Activated B cell treated with CpG ODN at 0.5 μM for 24 hours (primary cell): ENCODE measurements at regions not wholly inside any gene's neighbourhood (a gene's known extent, or its start where the extent isn't known, plus 50 kb on each side); places are given as distances from the start of the nearest gene placed in this dataset.

Source experiments
- ATAC-seq: fragments of 200-7000 bp; cut with Tn5 transposase; one replicate; pipeline ENCODE4 v1.10.0; 2021; ENCODE audit warnings: low read depth, mild to moderate bottlenecking, moderate library complexity
- CTCF ChIA-PET: fragments of 350-600 bp; sonication (Branson Sonifier 250); formaldehyde crosslinking; loops from one replicate; lab custom pipeline; 2021; ENCODE audit warnings: antibody characterized with exemption; lab: Charles Lee
- POLR2A ChIA-PET: fragments of 350-600 bp; sonication (Branson Sonifier 250); formaldehyde crosslinking; loops from one replicate; lab custom pipeline; 2021; ENCODE audit warnings: antibody characterized with exemption; lab: Charles Lee
- DNase-seq: peaks from one replicate; pipeline ENCODE4 v3.0.0; 2022
- H3K27ac Mint-ChIP-seq: one replicate; pipeline ENCODE4 v1.8.0; 2020; ENCODE audit warnings: mixed read lengths
- H3K27me3 Mint-ChIP-seq: one replicate; pipeline ENCODE4 v1.8.0; 2021; ENCODE audit warnings: mixed read lengths
- H3K36me3 Mint-ChIP-seq: one replicate; pipeline ENCODE4 v1.8.0; 2021; ENCODE audit warnings: low read depth, mixed read lengths
- H3K4me1 Mint-ChIP-seq: one replicate; pipeline ENCODE4 v1.8.0; 2021; ENCODE audit warnings: mixed read lengths
- H3K4me3 Mint-ChIP-seq: one replicate; pipeline ENCODE4 v1.8.0; 2020; ENCODE audit warnings: mild to moderate bottlenecking, mixed read lengths
- H3K9me3 Mint-ChIP-seq: one replicate; pipeline ENCODE4 v1.8.0; 2020; ENCODE audit warnings: mixed read lengths
- CTCF ChIP-seq: fragments of 200-600 bp; IDR thresholded peaks from one replicate; pipeline ENCODE4 v1.8.0; 2022; ENCODE audit warnings: antibody characterized with exemption, mild to moderate bottlenecking
- intact Hi-C: fragments of 100-400 bp; cut with micrococcal nuclease; formaldehyde crosslinking; loops from one replicate; pipeline ENCODE4 v1.15.1; 2024

- no peak overlapping the region for H3K4me3 Mint-ChIP-seq
- intact Hi-C loops, result loop anchor here (5.0 kb wide), 3 partner anchors 1258 to 1507 kb away; partner anchors contain the start of genes DIS3, PIBF1 and UCHL3
- no peak for DNase-seq
- ChIA-PET POLR2A (interaction anchor here (2.0 to 4.2 kb wide), 2 partner anchors 154 to 453 kb away, joined by 5 to 50 read pairs; partner anchors contain the start of gene KLF12), CTCF (interaction anchor here (0.9 to 7.5 kb wide), 5 partner anchors 116 to 521 kb away, joined by 3 to 118 read pairs (median 5); no protein-coding TSS in a partner anchor)
- no peaks in the 10 kb centered on the region for H3K9me3 Mint-ChIP-seq
- H3K36me3 Mint-ChIP-seq, result no peaks in the 10 kb centered on the region
- H3K27ac Mint-ChIP-seq, result peak overlapping the region; percentile 94
- ATAC-seq, result no peak
- no peak for TF ChIP-seq CTCF
- H3K27me3 Mint-ChIP-seq, result no peaks in the 10 kb centered on the region
- peaks cover 51% of the 10 kb centered on the region for H3K4me1 Mint-ChIP-seq
These were observed 154.9 kb upstream of the KLF12 start for GRCh38 chr13:74289107-74289506.

- Mint-ChIP-seq H3K9me3 (no peaks in the 10 kb centered on the region), H3K36me3 (no peaks in the 10 kb centered on the region), H3K27me3 (no peaks in the 10 kb centered on the region), H3K4me1 (peaks cover 51% of the 10 kb centered on the region), H3K4me3 (peak overlapping the region; percentile 77), H3K27ac (peak overlapping the region; percentile 94)
- ChIA-PET CTCF (interaction anchor here (0.7 to 7.5 kb wide), 8 partner anchors 8 to 533 kb away, joined by 3 to 118 read pairs (median 6); no protein-coding TSS in a partner anchor), POLR2A (interaction anchor here (0.9 to 4.2 kb wide), 4 partner anchors 147 to 453 kb away, joined by 3 to 50 read pairs (median 6); partner anchors contain the start of gene KLF12)
- peak; percentile 27 for DNase-seq
- peak; percentile 11 for ATAC-seq
- intact Hi-C loops, result loop anchor here (1.0 to 5.0 kb wide), 4 partner anchors 154 to 1506 kb away; partner anchors contain the start of genes DIS3, KLF12, PIBF1 and UCHL3
- no peak for TF ChIP-seq CTCF
These were observed 154.2 kb upstream of the KLF12 start for GRCh38 chr13:74288361-74288911.

- POLR2A ChIA-PET, result interaction anchor here (0.6 to 4.2 kb wide), 6 partner anchors 146 to 452 kb away, joined by 3 to 50 read pairs (median 5); partner anchors contain the start of gene KLF12
- Mint-ChIP-seq H3K9me3 (no peaks in the 10 kb centered on the region), H3K27me3 (no peaks in the 10 kb centered on the region), H3K4me3 (peak overlapping the region; percentile 77), H3K36me3 (no peaks in the 10 kb centered on the region), H3K27ac (peak overlapping the region; percentile 94), H3K4me1 (peaks cover 51% of the 10 kb centered on the region)
- TF ChIP-seq CTCF, result no peak
- ATAC-seq (peak; percentile 52), DNase-seq (peak; percentile 32)
- CTCF ChIA-PET, result interaction anchor here (0.7 to 7.5 kb wide), 10 partner anchors 9 to 533 kb away, joined by 3 to 118 read pairs (median 6); partner anchors contain the start of gene KLF12
- intact Hi-C loops, result loop anchor here (1.0 to 5.0 kb wide), 10 partner anchors 153 to 1505 kb away; partner anchors contain the start of genes DIS3, KLF12, PIBF1 and UCHL3
These were observed 153.5 kb upstream of the KLF12 start for GRCh38 chr13:74287724-74288169.

- ChIA-PET POLR2A (no interaction called here), CTCF (no interaction called here)
- ATAC-seq (no peak), DNase-seq (no peak)
- TF ChIP-seq CTCF, result no peak
- intact Hi-C loops, result no loop called here
- Mint-ChIP-seq H3K4me1 (no peaks in the 10 kb centered on the region), H3K36me3 (no peaks in the 10 kb centered on the region), H3K27ac (no peak overlapping the region), H3K27me3 (peaks cover 13% of the 10 kb centered on the region), H3K9me3 (no peaks in the 10 kb centered on the region), H3K4me3 (no peak overlapping the region)
These were observed 146.7 kb upstream of the KLF12 start for GRCh38 chr13:74280795-74281490.
